ENCODE measurements at regions not wholly inside any gene's neighbourhood (a gene's known extent, or its start where the extent isn't known, plus 50 kb on each side); places are given as distances from the start of the nearest gene placed in this dataset.

DNA sequence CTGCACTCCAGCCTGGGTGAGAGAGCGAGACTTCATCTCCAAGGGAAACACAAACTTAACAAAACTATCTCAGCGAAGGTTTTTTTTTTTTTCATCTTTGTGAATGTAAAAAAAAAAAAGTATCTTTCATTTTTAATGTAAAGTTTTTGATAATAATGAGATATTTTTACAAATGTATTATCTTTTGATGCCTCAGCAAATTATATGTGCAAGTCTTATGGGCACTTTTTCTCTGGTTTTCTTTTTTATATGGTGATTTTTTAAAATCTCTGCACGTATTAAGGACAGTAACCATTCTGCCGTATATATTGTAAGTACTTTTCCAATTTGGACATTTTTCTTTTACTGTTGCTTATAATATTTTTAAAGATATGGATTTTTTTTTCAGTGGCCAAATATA, 76.8 kb downstream of the MAFB start:
- Histone ChIP-seq H3K9me3 (replicated peaks; ENCODE audit: control insufficient read depth, low read depth, low read length) (no peaks in the 10 kb centered on the region), H3K27me3 (ENCODE audit: control insufficient read depth, insufficient read depth, low read length) (no peaks in the 10 kb centered on the region), H3K27ac (ENCODE audit: low read length) (no peak overlapping the region), H3K36me3 (ENCODE audit: control insufficient read depth, insufficient read depth, low read length) (no peaks in the 10 kb centered on the region), H3K4me3 (ENCODE audit: low read length) (no peak overlapping the region), H3K4me1 (ENCODE audit: control insufficient read depth, insufficient read depth, low read length) (no peaks in the 10 kb centered on the region)
- DNase-seq: no peak
- WGBS (ENCODE audit: insufficient coverage): no CpG with 5 or more reads among the region's 4 CpGs

DNA sequence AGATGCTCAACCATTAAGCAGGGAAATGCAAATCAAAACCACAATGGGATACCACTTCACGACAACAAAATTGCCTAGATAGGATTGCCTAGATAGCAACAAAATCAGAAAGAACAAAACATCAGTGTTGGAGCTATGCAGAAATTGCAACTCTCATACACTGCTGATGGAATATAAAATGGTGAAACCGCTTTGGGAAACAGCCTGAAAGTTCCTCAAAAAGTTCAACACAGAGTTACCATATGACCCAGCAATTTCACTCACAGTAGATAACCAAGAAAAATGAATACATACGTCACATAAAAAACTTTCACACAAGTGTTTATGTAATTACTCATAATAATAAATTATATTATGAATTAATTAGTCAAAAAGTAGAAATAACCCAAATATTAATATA, 78.3 kb downstream of the MAFB start:
- Histone ChIP-seq H3K4me3 (ENCODE audit: low read length) (no peak overlapping the region), H3K4me1 (ENCODE audit: control insufficient read depth, insufficient read depth, low read length) (no peaks in the 10 kb centered on the region), H3K27ac (ENCODE audit: low read length) (no peak overlapping the region), H3K9me3 (replicated peaks; ENCODE audit: control insufficient read depth, low read depth, low read length) (no peaks in the 10 kb centered on the region), H3K27me3 (ENCODE audit: control insufficient read depth, insufficient read depth, low read length) (no peaks in the 10 kb centered on the region), H3K36me3 (ENCODE audit: control insufficient read depth, insufficient read depth, low read length) (no peaks in the 10 kb centered on the region)
- no CpG with 5 or more reads among the region's 3 CpGs for WGBS (ENCODE audit: insufficient coverage)
- DNase-seq: peak; percentile 46

DNA sequence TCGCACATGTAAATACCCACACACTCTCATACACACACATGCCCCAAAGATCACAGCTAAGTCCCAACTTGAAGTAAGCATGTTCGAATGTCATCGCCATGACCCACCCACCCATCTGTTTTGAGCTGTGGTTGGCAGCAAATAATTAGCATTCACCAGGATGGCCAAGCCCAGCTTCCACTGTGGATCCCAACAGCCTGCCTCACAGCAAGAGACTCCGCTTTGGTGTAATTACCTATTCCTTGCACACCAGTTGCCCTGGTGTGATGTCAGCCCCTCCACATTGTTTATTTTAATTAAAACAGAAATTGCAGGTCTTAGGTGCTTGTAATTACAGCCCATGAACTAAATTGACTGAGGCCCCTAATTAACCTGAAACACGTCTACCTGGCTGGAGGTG, 81.1 kb downstream of the MAFB start:
- H3K27me3 ChIP-seq (ENCODE audit: control insufficient read depth, insufficient read depth, low read length): peaks cover 5% of the 10 kb centered on the region
- DNase-seq: no peak
- no peak overlapping the region for H3K4me3 ChIP-seq (ENCODE audit: low read length)
- no peaks in the 10 kb centered on the region for H3K36me3 ChIP-seq (ENCODE audit: control insufficient read depth, insufficient read depth, low read length)
- H3K4me1 ChIP-seq (ENCODE audit: control insufficient read depth, insufficient read depth, low read length): no peaks in the 10 kb centered on the region
- no peaks in the 10 kb centered on the region for H3K9me3 ChIP-seq (replicated peaks; ENCODE audit: control insufficient read depth, low read depth, low read length)
- WGBS (ENCODE audit: insufficient coverage): 76% methylated on average over 2 of the region's 5 CpGs
- H3K27ac ChIP-seq (ENCODE audit: low read length): no peak overlapping the region

DNA sequence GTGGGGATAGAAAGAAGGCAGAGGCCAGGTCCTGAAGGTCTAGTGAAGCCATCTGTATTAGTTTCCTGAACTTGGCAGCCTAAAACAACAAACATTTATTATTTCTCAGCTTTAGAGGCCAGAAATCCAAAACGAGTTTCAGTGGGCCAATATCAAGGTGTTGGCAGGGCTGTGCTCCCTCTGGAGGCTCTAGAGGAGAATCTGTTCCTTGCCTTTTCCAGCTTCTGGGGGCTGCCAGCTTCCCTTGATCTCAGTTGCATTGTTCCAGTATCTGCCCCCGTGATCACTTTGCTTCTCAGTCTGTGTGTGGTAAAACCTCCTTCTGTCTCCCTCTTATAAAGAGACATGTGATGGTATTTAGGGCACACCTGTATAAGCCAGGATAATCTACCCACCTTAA, 82.4 kb downstream of the MAFB start:
- H3K4me1 ChIP-seq (ENCODE audit: control insufficient read depth, insufficient read depth, low read length): no peaks in the 10 kb centered on the region
- DNase-seq: no peak
- no peak overlapping the region for H3K4me3 ChIP-seq (ENCODE audit: low read length)
- H3K9me3 ChIP-seq (replicated peaks; ENCODE audit: control insufficient read depth, low read depth, low read length): no peaks in the 10 kb centered on the region
- H3K36me3 ChIP-seq (ENCODE audit: control insufficient read depth, insufficient read depth, low read length): no peaks in the 10 kb centered on the region
- H3K27me3 ChIP-seq (ENCODE audit: control insufficient read depth, insufficient read depth, low read length): peaks cover 5% of the 10 kb centered on the region
- H3K27ac ChIP-seq (ENCODE audit: low read length): no peak overlapping the region
- WGBS (ENCODE audit: insufficient coverage): 10% methylated on average over 1 of the region's 2 CpGs

DNA sequence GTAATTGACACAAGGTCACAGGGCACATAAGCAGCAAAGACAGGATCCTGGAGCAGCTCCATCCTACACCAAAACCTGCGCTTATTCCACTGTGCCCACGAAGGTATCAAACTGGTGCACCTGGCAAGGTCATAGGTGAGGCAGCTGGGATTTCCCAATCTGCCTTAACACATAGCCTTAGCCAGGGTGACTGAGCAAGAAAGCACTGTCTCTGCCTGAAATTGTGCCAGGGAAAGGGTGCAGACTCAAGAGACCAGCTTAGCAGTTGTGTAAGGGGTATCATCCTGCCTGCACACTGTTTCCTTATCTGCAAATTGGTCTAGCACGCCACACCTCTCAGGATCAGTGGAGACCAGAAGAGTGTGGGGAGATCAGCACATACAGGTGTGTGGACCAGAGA, 82.8 kb downstream of the MAFB start:
- Histone ChIP-seq H3K4me1 (ENCODE audit: control insufficient read depth, insufficient read depth, low read length) (no peaks in the 10 kb centered on the region), H3K4me3 (ENCODE audit: low read length) (no peak overlapping the region), H3K27ac (ENCODE audit: low read length) (no peak overlapping the region), H3K9me3 (replicated peaks; ENCODE audit: control insufficient read depth, low read depth, low read length) (no peaks in the 10 kb centered on the region), H3K27me3 (ENCODE audit: control insufficient read depth, insufficient read depth, low read length) (peaks cover 5% of the 10 kb centered on the region), H3K36me3 (ENCODE audit: control insufficient read depth, insufficient read depth, low read length) (no peaks in the 10 kb centered on the region)
- 92% methylated on average over 2 of the region's 3 CpGs for WGBS (ENCODE audit: insufficient coverage)
- DNase-seq: no peak

DNA sequence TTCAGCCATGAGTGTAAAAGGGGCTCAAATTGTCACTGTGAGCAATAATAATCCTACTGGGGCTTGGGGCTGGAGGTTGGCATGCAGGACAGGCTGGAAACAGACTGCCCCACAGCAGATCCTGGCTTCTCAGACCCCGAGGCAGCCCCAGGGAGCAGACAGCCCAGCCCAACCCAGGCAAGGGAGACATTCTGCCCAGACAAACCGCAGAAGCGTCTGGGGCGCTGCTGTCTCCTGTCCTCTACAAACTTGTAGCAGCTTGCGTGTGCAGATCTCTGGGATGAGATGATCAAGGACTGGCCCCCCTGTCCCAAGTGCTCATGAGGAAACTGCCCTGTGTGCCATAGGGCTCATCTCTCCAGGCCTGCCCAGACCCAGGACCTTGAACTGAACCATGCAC, 84.6 kb downstream of the MAFB start:
- 75% methylated on average over 5 of the region's 5 CpGs for WGBS (ENCODE audit: insufficient coverage)
- no peak overlapping the region for H3K4me3 ChIP-seq (ENCODE audit: low read length)

DNA sequence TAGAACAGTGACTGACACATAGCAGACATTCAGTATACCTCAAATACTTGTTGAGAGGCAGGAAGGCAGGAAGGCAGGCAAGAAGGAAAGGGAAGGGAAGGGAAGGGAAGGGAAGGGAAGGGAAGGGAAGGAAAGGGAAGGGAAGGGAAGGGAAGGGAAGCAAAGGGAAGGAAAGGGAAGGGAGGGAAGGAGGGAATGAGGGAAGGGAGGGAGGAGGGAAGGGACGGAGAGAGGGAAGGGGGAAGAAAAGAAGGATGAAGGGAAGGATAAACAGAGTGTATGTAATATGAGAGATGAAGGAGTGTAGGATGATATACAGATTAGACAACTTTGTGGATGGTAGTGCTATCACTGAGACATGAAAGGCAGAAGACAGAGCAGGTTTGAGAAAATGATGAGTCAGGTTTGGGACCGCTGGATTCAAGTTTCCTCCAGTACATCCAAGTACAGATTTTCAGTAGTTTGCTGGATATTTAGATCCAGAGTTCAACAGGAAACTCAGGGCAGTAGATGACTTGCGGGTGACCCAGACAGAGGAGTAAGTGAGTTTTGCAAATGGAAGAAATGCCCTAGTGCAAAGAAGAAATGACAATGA, 85.9 kb downstream of the MAFB start:
- Histone ChIP-seq H3K27me3 (ENCODE audit: control insufficient read depth, insufficient read depth, low read length) (peaks cover 5% of the 10 kb centered on the region), H3K9me3 (replicated peaks; ENCODE audit: control insufficient read depth, low read depth, low read length) (peaks cover 4% of the 10 kb centered on the region), H3K4me1 (ENCODE audit: control insufficient read depth, insufficient read depth, low read length) (no peaks in the 10 kb centered on the region), H3K27ac (ENCODE audit: low read length) (no peak overlapping the region), H3K36me3 (ENCODE audit: control insufficient read depth, insufficient read depth, low read length) (no peaks in the 10 kb centered on the region), H3K4me3 (ENCODE audit: low read length) (no peak overlapping the region)
- no peak for DNase-seq
- 67% methylated on average over 2 of the region's 3 CpGs for WGBS (ENCODE audit: insufficient coverage)

More for the DNA sequence above, 84.6 kb downstream of the MAFB start:
- Histone ChIP-seq H3K9me3 (replicated peaks; ENCODE audit: control insufficient read depth, low read depth, low read length) (peaks cover 1% of the 10 kb centered on the region), H3K36me3 (ENCODE audit: control insufficient read depth, insufficient read depth, low read length) (no peaks in the 10 kb centered on the region), H3K27ac (ENCODE audit: low read length) (no peak overlapping the region), H3K4me1 (ENCODE audit: control insufficient read depth, insufficient read depth, low read length) (no peaks in the 10 kb centered on the region), H3K27me3 (ENCODE audit: control insufficient read depth, insufficient read depth, low read length) (peaks cover 5% of the 10 kb centered on the region)
- DNase-seq: no peak

DNA sequence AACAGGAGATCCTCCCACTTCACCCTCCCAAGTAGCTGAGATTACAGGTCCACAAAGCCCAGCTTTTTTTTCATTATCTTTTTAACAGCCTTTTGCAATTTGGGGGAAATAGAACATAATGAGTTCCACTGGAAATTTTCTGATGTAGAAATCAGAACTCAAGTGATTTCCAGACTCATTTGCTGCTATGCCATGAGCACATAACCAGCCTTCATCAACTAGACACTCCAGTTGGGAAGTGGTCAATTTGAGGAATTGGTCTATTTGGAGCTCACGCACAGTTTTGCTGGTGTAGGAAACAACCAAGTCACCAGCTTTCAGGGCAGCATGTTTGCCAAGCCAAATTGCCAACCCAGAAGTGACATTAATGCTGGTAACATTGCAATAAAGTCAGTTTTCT, 86.7 kb downstream of the MAFB start:
- H3K4me3 ChIP-seq (ENCODE audit: low read length): no peak overlapping the region
- peaks cover 5% of the 10 kb centered on the region for H3K27me3 ChIP-seq (ENCODE audit: control insufficient read depth, insufficient read depth, low read length)
- no peaks in the 10 kb centered on the region for H3K36me3 ChIP-seq (ENCODE audit: control insufficient read depth, insufficient read depth, low read length)
- DNase-seq: no peak
- WGBS (ENCODE audit: insufficient coverage): 83% methylated on average over 1 of the region's 1 CpG
- no peaks in the 10 kb centered on the region for H3K4me1 ChIP-seq (ENCODE audit: control insufficient read depth, insufficient read depth, low read length)
- no peak overlapping the region for H3K27ac ChIP-seq (ENCODE audit: low read length)
- peaks cover 4% of the 10 kb centered on the region for H3K9me3 ChIP-seq (replicated peaks; ENCODE audit: control insufficient read depth, low read depth, low read length)

DNA sequence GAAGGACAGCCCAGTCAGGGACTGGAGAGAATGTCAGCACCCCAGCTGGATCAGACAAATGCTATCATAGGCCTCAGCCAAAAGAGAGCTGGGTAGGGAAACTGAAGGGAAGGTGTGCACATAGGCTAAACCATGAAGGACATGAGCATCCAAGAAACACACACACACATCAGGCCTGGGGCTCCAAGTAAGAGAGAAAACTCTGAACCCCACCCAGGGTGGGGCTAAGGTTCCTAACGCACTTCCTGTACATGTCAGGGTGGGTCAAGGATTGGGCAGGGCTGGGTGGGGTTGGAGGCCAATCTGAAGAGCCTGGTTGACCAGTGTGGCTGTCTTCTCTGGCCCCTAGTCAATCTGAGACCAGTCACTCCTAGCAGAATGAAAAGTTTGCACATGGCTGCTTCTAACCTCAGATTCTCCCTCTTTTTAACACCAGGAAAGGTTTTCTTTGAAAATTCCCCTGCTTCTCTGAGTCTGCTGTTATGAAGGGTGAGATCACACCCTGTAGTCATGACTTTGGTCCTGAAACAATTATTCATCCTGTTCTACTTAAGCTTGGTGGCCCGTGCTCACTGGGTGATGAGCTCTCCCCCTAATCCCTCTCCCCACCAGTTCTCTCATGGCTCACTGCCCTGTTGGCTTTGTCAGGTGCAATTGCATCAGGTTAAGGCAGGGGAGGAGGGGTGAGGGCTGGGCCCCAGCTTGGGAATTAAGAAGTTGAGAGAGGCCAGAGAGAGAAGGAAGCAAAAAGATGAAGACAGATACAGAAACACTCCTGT, 88.4 kb downstream of the MAFB start:
- Histone ChIP-seq H3K36me3 (ENCODE audit: control insufficient read depth, insufficient read depth, low read length) (no peaks in the 10 kb centered on the region), H3K9me3 (replicated peaks; ENCODE audit: control insufficient read depth, low read depth, low read length) (peaks cover 4% of the 10 kb centered on the region), H3K4me1 (ENCODE audit: control insufficient read depth, insufficient read depth, low read length) (no peaks in the 10 kb centered on the region), H3K4me3 (ENCODE audit: low read length) (no peak overlapping the region), H3K27ac (ENCODE audit: low read length) (no peak overlapping the region), H3K27me3 (ENCODE audit: control insufficient read depth, insufficient read depth, low read length) (peaks cover 5% of the 10 kb centered on the region)
- no peak for DNase-seq
- no CpG with 5 or more reads among the region's 2 CpGs for WGBS (ENCODE audit: insufficient coverage)

DNA sequence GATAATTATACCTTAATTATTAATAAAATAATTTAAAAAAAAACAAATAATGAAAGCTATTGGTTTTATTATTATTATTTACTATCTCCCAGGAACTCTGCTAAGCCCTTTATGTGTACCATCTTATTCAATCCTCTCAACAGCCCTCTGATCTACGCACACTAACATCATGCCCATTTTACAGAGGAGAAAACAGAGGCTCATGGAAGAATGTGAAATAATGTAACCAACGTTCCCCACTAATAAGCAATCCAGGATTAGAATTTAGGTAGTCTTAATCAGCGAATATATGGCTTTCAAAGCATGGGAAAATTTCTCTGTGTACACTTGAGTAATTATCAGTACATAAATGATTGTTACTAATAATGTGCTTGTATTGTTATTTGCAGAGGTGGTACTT, 89.0 kb downstream of the MAFB start:
- Histone ChIP-seq H3K36me3 (ENCODE audit: control insufficient read depth, insufficient read depth, low read length) (no peaks in the 10 kb centered on the region), H3K27ac (ENCODE audit: low read length) (no peak overlapping the region), H3K9me3 (replicated peaks; ENCODE audit: control insufficient read depth, low read depth, low read length) (peaks cover 4% of the 10 kb centered on the region), H3K27me3 (ENCODE audit: control insufficient read depth, insufficient read depth, low read length) (peaks cover 5% of the 10 kb centered on the region), H3K4me3 (ENCODE audit: low read length) (no peak overlapping the region), H3K4me1 (ENCODE audit: control insufficient read depth, insufficient read depth, low read length) (no peaks in the 10 kb centered on the region)
- DNase-seq: no peak
- no CpG with 5 or more reads among the region's 3 CpGs for WGBS (ENCODE audit: insufficient coverage)
